IMR-90 (cell line): ENCODE measurements at regions not wholly inside any gene's neighbourhood (a gene's known extent, or its start where the extent isn't known, plus 50 kb on each side); places are given as distances from the start of the nearest gene placed in this dataset.

Experiments
- ATAC-seq: fragments of 200-7000 bp; cut with Tn5 transposase; 2 replicates; pipeline ENCODE4 v1.9.1; 2020; ENCODE audit warnings: low read depth, mild to moderate bottlenecking, moderate library complexity
- BruUV-seq: library from RNA; stranded (reverse); fragments of 400-500 nt; replicated peaks from 2 replicates; lab custom pipeline; 2021; lab: Mats Ljungman, UMichigan
- CTCF ChIA-PET: fragments of 300-600 bp; formaldehyde crosslinking; extraction: SDS; loops from one replicate; lab custom pipeline; 2021; ENCODE audit warnings: antibody characterized with exemption; lab: Yijun Ruan, JAX
- POLR2A ChIA-PET: fragments of 300-600 bp; sonication (Branson Sonifier 250); formaldehyde crosslinking; loops from one replicate; lab custom pipeline; 2022; ENCODE audit warnings: antibody characterized with exemption; ENCODE audit not compliant: unreplicated experiment; lab: Charles Lee
- DNase-seq: peaks from one replicate; pipeline ENCODE4 v3.0.0; 2013
- H2AFZ ChIP-seq: replicated peaks from 2 replicates; pipeline ENCODE3; 2013; ENCODE audit warnings: low read length, mild to moderate bottlenecking; ENCODE audit not compliant: poor library complexity
- H2AK5ac ChIP-seq: 2 replicates; pipeline ENCODE4 v1.6.1; 2013; ENCODE audit warnings: low read depth, low read length, inconsistent platforms
- H2AK9ac ChIP-seq: replicated peaks from 2 replicates; pipeline ENCODE3; 2013; ENCODE audit warnings: mild to moderate bottlenecking, low read depth, low read length, moderate library complexity; ENCODE audit not compliant: poor library complexity
- H2BK120ac ChIP-seq: 2 replicates; pipeline ENCODE4 v1.6.1; 2013; ENCODE audit warnings: low read depth, low read length, inconsistent platforms
- H2BK15ac ChIP-seq: 3 replicates; pipeline ENCODE4 v1.6.1; 2013; ENCODE audit warnings: low read depth, low read length, inconsistent platforms
- H2BK20ac ChIP-seq: 2 replicates; pipeline ENCODE4 v1.6.1; 2013; ENCODE audit warnings: low read depth, mild to moderate bottlenecking, inconsistent platforms, low read length, moderate library complexity
- H2BK5ac ChIP-seq: 2 replicates; pipeline ENCODE4 v1.6.1; 2013; ENCODE audit warnings: mild to moderate bottlenecking, low read depth, low read length, inconsistent platforms; ENCODE audit not compliant: poor library complexity, severe bottlenecking
- H3K14ac ChIP-seq: replicated peaks from 2 replicates; pipeline ENCODE4 v1.6.1; 2013; ENCODE audit warnings: low read depth, low read length, inconsistent platforms
- H3K18ac ChIP-seq: 2 replicates; pipeline ENCODE4 v1.6.1; 2013; ENCODE audit warnings: low read depth, low read length, control low read depth
- H3K23ac ChIP-seq: 2 replicates; pipeline ENCODE4 v1.6.1; 2013; ENCODE audit warnings: low read depth, low read length, inconsistent platforms
- H3K27ac ChIP-seq: 2 replicates; pipeline ENCODE4 v1.5.1; 2013; ENCODE audit warnings: mild to moderate bottlenecking, control low read depth, low read length; ENCODE audit not compliant: insufficient read depth
- H3K27me3 ChIP-seq: 2 replicates; pipeline ENCODE4 v1.6.1; 2013; ENCODE audit warnings: low read length; ENCODE audit not compliant: control insufficient read depth, insufficient read depth
- H3K36me3 ChIP-seq: 2 replicates; pipeline ENCODE4 v1.6.1; 2013; ENCODE audit warnings: low read length, mixed read lengths; ENCODE audit not compliant: control insufficient read depth, insufficient read depth
- H3K4ac ChIP-seq: 2 replicates; pipeline ENCODE4 v1.6.1; 2013; ENCODE audit warnings: low read depth, low read length, inconsistent platforms
- H3K4me1 ChIP-seq: 2 replicates; pipeline ENCODE4 v1.6.1; 2013; ENCODE audit warnings: low read length, mixed read lengths; ENCODE audit not compliant: control insufficient read depth, insufficient read depth
- H3K4me2 ChIP-seq: 2 replicates; pipeline ENCODE4 v1.6.1; 2013; ENCODE audit warnings: low read depth, mild to moderate bottlenecking, control low read depth, low read length, moderate library complexity
- H3K4me3 ChIP-seq: 2 replicates; pipeline ENCODE4 v1.5.1; 2013; ENCODE audit warnings: low read depth, mild to moderate bottlenecking, control low read depth, low read length, moderate library complexity; ENCODE audit not compliant: insufficient read depth
- H3K56ac ChIP-seq: 2 replicates; pipeline ENCODE4 v1.6.1; 2013; ENCODE audit warnings: low read length, inconsistent platforms; ENCODE audit not compliant: insufficient read depth; ENCODE audit errors: extremely low read depth
- H3K79me1 ChIP-seq, 2 experiments: 2 replicates each; pipeline ENCODE4 v1.6.1; 2013; ENCODE audit warnings: low read length in 2 of 2, inconsistent platforms in 1 of 2, low read depth in 1 of 2
- H3K9ac ChIP-seq: 2 replicates; pipeline ENCODE4 v1.6.1; 2013; ENCODE audit warnings: low read depth, low read length, control low read depth
- H3K9me1 ChIP-seq: 2 replicates; pipeline ENCODE4 v1.6.1; 2013; ENCODE audit warnings: low read length, inconsistent platforms; ENCODE audit not compliant: insufficient read depth
- H3K9me3 ChIP-seq: 2 replicates; pipeline ENCODE4 v1.6.1; 2013; ENCODE audit warnings: low read length; ENCODE audit not compliant: control insufficient read depth, insufficient read depth
- H4K20me1 ChIP-seq: 2 replicates; pipeline ENCODE4 v1.6.1; 2013; ENCODE audit warnings: low read length, inconsistent platforms; ENCODE audit not compliant: insufficient read depth
- H4K5ac ChIP-seq: 2 replicates; pipeline ENCODE4 v1.6.1; 2013; ENCODE audit warnings: mild to moderate bottlenecking, low read depth, low read length, control low read depth
- H4K8ac ChIP-seq, 2 experiments: 2 replicates each; pipeline ENCODE4 v1.6.1; 2013; ENCODE audit warnings: low read depth in 2 of 2, low read length in 2 of 2, control low read depth in 1 of 2, inconsistent platforms in 1 of 2
- H4K91ac ChIP-seq: 2 replicates; pipeline ENCODE4 v1.6.1; 2013; ENCODE audit warnings: low read depth, low read length, inconsistent platforms; ENCODE audit not compliant: insufficient read depth
- BHLHE40 ChIP-seq: fragments of 150-350 bp; IDR thresholded peaks from 2 replicates; pipeline ENCODE4 v1.6.1; 2016; ENCODE audit warnings: mild to moderate bottlenecking, low read depth, low read length
- ELK1 ChIP-seq: fragments of 150-350 bp; IDR thresholded peaks from 2 replicates; pipeline ENCODE4 v1.6.1; 2016; ENCODE audit warnings: low read depth, mild to moderate bottlenecking, low read length, moderate library complexity, borderline replicate concordance
- MAFK ChIP-seq: IDR thresholded peaks from 2 replicates; pipeline ENCODE4 v1.6.1; 2012; ENCODE audit warnings: low read depth, low read length, improper control_type of control experiment
- MAZ ChIP-seq: IDR thresholded peaks from 2 replicates; pipeline ENCODE4 v1.6.1; 2012; ENCODE audit warnings: low read depth, mild to moderate bottlenecking, low read length, improper control_type of control experiment, moderate library complexity, borderline replicate concordance
- MXI1 ChIP-seq: IDR thresholded peaks from 2 replicates; pipeline ENCODE4 v1.6.1; 2012; ENCODE audit warnings: low read depth, mild to moderate bottlenecking, low read length, moderate library complexity, borderline replicate concordance
- NFE2L2 ChIP-seq: fragments of 150-350 bp; IDR thresholded peaks from 2 replicates; pipeline ENCODE4 v1.6.1; 2016; ENCODE audit warnings: low read depth, mild to moderate bottlenecking, low read length
- RAD21 ChIP-seq: IDR thresholded peaks from 2 replicates; pipeline ENCODE4 v1.6.1; 2012; ENCODE audit warnings: low read length, improper control_type of control experiment
- RFX5 ChIP-seq: IDR thresholded peaks from 2 replicates; pipeline ENCODE4 v1.8.0; 2012; ENCODE audit warnings: low read depth, mild to moderate bottlenecking, low read length, moderate library complexity
- SMC3 ChIP-seq: fragments of 150-350 bp; IDR thresholded peaks from 2 replicates; pipeline ENCODE4 v1.6.1; 2016; ENCODE audit warnings: low read depth, mild to moderate bottlenecking, antibody characterized with exemption, low read length, moderate library complexity
- USF2 ChIP-seq: fragments of 150-350 bp; IDR thresholded peaks from 2 replicates; pipeline ENCODE4 v1.6.1; 2017; ENCODE audit warnings: mild to moderate bottlenecking, antibody characterized with exemption, low read length, low read depth
- WGBS, 2 experiments: methylation state at CpG; one replicate each; pipeline versions ENCODE4 v1.1.5 to v1.1.7; 2013; ENCODE audit warnings: missing lambda C conversion rate in 2 of 2; ENCODE audit not compliant: insufficient read length in 1 of 2; ENCODE audit errors: extremely low coverage in 2 of 2; 5-methylcytosine and 5-hydroxymethylcytosine counted together
- dilution Hi-C: fragments of 300-500 bp; cut with HindIII; formaldehyde crosslinking; loops from one replicate; pipeline ENCODE4 v1.14.3; 2018; ENCODE audit warnings: low sequenced_read_pairs; ENCODE audit not compliant: unreplicated experiment
- in situ Hi-C: fragments of 300-500 bp; cut with MboI; formaldehyde crosslinking; loops from 3 replicates; pipeline ENCODE4 v1.14.3; 2019; ENCODE audit warnings: low sequenced_read_pairs, inconsistent platforms, mixed read lengths
- intact Hi-C: fragments of 100-400 bp; cut with micrococcal nuclease; formaldehyde crosslinking; loops from 2 replicates; pipeline ENCODE4 v1.10.0; 2022

DNA sequence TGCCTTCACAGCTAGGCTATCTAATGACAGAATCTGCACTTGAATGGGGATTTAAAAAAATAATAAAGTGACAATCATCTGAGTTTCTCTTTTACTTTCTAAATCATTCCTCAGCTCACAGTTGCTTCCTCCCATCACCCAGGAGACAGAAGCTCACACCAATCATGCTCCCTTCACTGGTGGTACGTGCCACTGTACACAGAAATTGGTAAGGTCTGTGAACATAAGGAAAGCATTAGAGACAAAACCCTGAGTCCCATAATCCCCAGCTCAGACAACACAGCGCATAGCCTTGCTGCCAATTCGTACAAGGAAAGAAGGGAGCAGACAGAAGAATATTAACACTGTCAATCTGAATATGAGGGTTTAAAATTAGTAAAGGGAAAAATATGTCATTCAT, 133.1 kb downstream of the IDS start:
- Histone ChIP-seq H3K4ac (no peak overlapping the region), H2AFZ (no peak overlapping the region), H2BK15ac (no peak overlapping the region), H3K56ac (no peak overlapping the region), H4K8ac (no peak overlapping the region), H3K4me1 (no peaks in the 10 kb centered on the region), H4K5ac (no peak overlapping the region), H3K14ac (no peak overlapping the region), H3K4me3 (no peak overlapping the region), H4K20me1 (no peaks in the 10 kb centered on the region), H3K9ac (no peak overlapping the region), H4K91ac (no peak overlapping the region), H3K36me3 (no peaks in the 10 kb centered on the region), H3K23ac (no peak overlapping the region), H3K18ac (no peak overlapping the region), H3K4me2 (no peak overlapping the region), H3K79me1 (no peaks in the 10 kb centered on the region), H2AK9ac (no peak overlapping the region), H3K27me3 (no peaks in the 10 kb centered on the region), H2BK20ac (no peak overlapping the region), H3K27ac (no peak overlapping the region), H3K9me1 (no peaks in the 10 kb centered on the region), H2AK5ac (no peak overlapping the region), H2BK120ac (no peak overlapping the region), H2BK5ac (no peak overlapping the region), H3K9me3 (no peaks in the 10 kb centered on the region)
- intact Hi-C loops = no loop called here
- no peak for TF ChIP-seq SMC3
- TF ChIP-seq RFX5 = no peak
- TF ChIP-seq RAD21 = no peak
- TF ChIP-seq USF2 = no peak
- TF ChIP-seq ELK1 = no peak
- no peak for TF ChIP-seq NFE2L2
- TF ChIP-seq BHLHE40 = no peak
- no peak for TF ChIP-seq MXI1
- no peak for TF ChIP-seq MAZ
- TF ChIP-seq MAFK = no peak
- CTCF ChIA-PET = no interaction called here
- ATAC-seq (no peak), DNase-seq (no peak)
- in situ Hi-C loops = no loop called here
- no TSS peak for BruUV-seq
- POLR2A ChIA-PET = no interaction called here
- dilution Hi-C loops = no loop called here
- no CpG with 5 or more reads among the region's 3 CpGs for WGBS, 2 experiments
